Endothelial cell of umbilical vein (primary cell): ENCODE measurements at regions not wholly inside any gene's neighbourhood (a gene's known extent, or its start where the extent isn't known, plus 50 kb on each side); places are given as distances from the start of the nearest gene placed in this dataset.

ENCODE experiments used
- BruUV-seq: library from RNA; stranded (reverse); fragments of 400-500 nt; replicated peaks from 2 replicates; lab custom pipeline; 2021; lab: Mats Ljungman, UMichigan
- CTCF ChIA-PET: fragments of 300-600, 350-600 bp; sonication (Branson Sonifier 250); formaldehyde crosslinking; loops from one replicate; lab custom pipeline; 2021; ENCODE audit warnings: antibody characterized with exemption, inconsistent platforms; lab: Charles Lee
- POLR2A ChIA-PET: fragments of 300-600, 350-600 bp; sonication (Branson Sonifier 250); formaldehyde crosslinking; loops from one replicate; lab custom pipeline; 2021; ENCODE audit warnings: antibody characterized with exemption, inconsistent platforms; lab: Charles Lee
- DNase-seq: peaks from one replicate; pipeline ENCODE4 v3.0.0-alpha.2; 2011; ENCODE audit warnings: low read depth, low spot score
- FAIRE-seq: peaks from 2 replicates; lab custom pipeline; 2011; peaks lifted over from hg19 to GRCh38; lab: Jason Lieb, UNC
- H2AFZ ChIP-seq: 2 replicates; pipeline ENCODE4 v1.6.0; 2012; ENCODE audit warnings: low read depth, low read length, control low read depth, inconsistent platforms
- H3K27ac ChIP-seq: 2 replicates; pipeline ENCODE4 v1.5.1; 2011; ENCODE audit warnings: low read depth, mild to moderate bottlenecking, control low read depth, low read length, moderate library complexity; ENCODE audit not compliant: insufficient read depth
- H3K27me3 ChIP-seq, 2 experiments: 2 replicates each; pipeline versions ENCODE4 v1.6.0 to v1.6.1; 2011; ENCODE audit warnings: low read length in 2 of 2, mixed read lengths in 1 of 2; ENCODE audit not compliant: control insufficient read depth in 2 of 2, insufficient read depth in 2 of 2
- H3K36me3 ChIP-seq, 2 experiments: 2 replicates in 1 of 2; 3 replicates in 1 of 2; pipeline ENCODE4 v1.5.1; 2011; ENCODE audit warnings: low read length in 2 of 2, mild to moderate bottlenecking in 1 of 2, moderate library complexity in 1 of 2; ENCODE audit not compliant: control insufficient read depth in 2 of 2, insufficient read depth in 2 of 2; ENCODE audit errors: extremely low read depth in 1 of 2
- H3K4me1 ChIP-seq: 3 replicates; pipeline ENCODE4 v1.5.1; 2011; ENCODE audit warnings: mild to moderate bottlenecking, low read length; ENCODE audit not compliant: control insufficient read depth, insufficient read depth; ENCODE audit errors: extremely low read depth
- H3K4me2 ChIP-seq: 2 replicates; pipeline ENCODE4 v1.6.1; 2011; ENCODE audit warnings: low read length, control low read depth, mixed read lengths; ENCODE audit not compliant: insufficient read depth
- H3K4me3 ChIP-seq, 3 experiments: fragments of 200-600 bp in 1 of 3; sonication (generic), shearing (Covaris generic) in 1 of 3; replicated peaks in 1 of 3; 2 replicates each; pipeline ENCODE4 v1.5.1; 2011 to 2016; ENCODE audit warnings: control low read depth in 3 of 3, low read length in 3 of 3, mild to moderate bottlenecking in 2 of 3, inconsistent platforms in 1 of 3, low read depth in 1 of 3, moderate library complexity in 1 of 3; ENCODE audit not compliant: insufficient read depth in 1 of 3
- H3K79me2 ChIP-seq: 2 replicates; pipeline ENCODE4 v1.6.0; 2012; ENCODE audit warnings: low read length, inconsistent platforms; ENCODE audit not compliant: control insufficient read depth, insufficient read depth
- H3K9ac ChIP-seq: replicated peaks from 2 replicates; pipeline ENCODE3; 2011; ENCODE audit warnings: low read length, control low read depth; ENCODE audit not compliant: insufficient read depth; ENCODE audit errors: extremely low read depth
- H3K9me1 ChIP-seq: replicated peaks from 3 replicates; pipeline ENCODE4 v1.6.0; 2011; ENCODE audit warnings: mild to moderate bottlenecking, low read length; ENCODE audit not compliant: control insufficient read depth, insufficient read depth; ENCODE audit errors: extremely low read depth
- H3K9me3 ChIP-seq: replicated peaks from 2 replicates; pipeline ENCODE4 v1.5.1; 2012; ENCODE audit warnings: low read length, inconsistent platforms; ENCODE audit not compliant: control insufficient read depth, insufficient read depth
- H4K20me1 ChIP-seq: replicated peaks from 2 replicates; pipeline ENCODE3; 2011; ENCODE audit warnings: mild to moderate bottlenecking, low read length; ENCODE audit not compliant: control insufficient read depth, insufficient read depth; ENCODE audit errors: extremely low read depth
- CTCF ChIP-seq, 2 donors: IDR thresholded peaks; 1 replicate in 1 of 2; 2 replicates in 1 of 2; pipeline ENCODE4 v1.5.1; 2011; ENCODE audit warnings: low read length in 2 of 2, mild to moderate bottlenecking in 2 of 2, moderate library complexity in 2 of 2, control low read depth in 1 of 2, inconsistent platforms in 1 of 2, low read depth in 1 of 2; ENCODE audit not compliant: insufficient read depth in 1 of 2; ENCODE audit errors: extremely low read depth in 1 of 2
- EZH2 ChIP-seq: IDR thresholded peaks from 2 replicates; pipeline ENCODE4 v1.6.1; 2012; ENCODE audit warnings: borderline replicate concordance, low read depth, mild to moderate bottlenecking, moderate library complexity, low read length, inconsistent platforms; ENCODE audit not compliant: severe bottlenecking
- FOS ChIP-seq: IDR thresholded peaks from 2 replicates; pipeline ENCODE4 v1.6.1; 2011; ENCODE audit warnings: mild to moderate bottlenecking, low read length, moderate library complexity, borderline replicate concordance; ENCODE audit not compliant: insufficient read depth
- GATA2 ChIP-seq: IDR thresholded peaks from 2 replicates; pipeline ENCODE4 v1.7.0; 2011; ENCODE audit warnings: low read depth, mild to moderate bottlenecking, moderate library complexity, mixed read lengths, low read length; ENCODE audit not compliant: insufficient read length, insufficient read depth
- JUN ChIP-seq: IDR thresholded peaks from 2 replicates; pipeline ENCODE4 v1.6.1; 2011; ENCODE audit warnings: borderline replicate concordance, low read depth; ENCODE audit not compliant: insufficient read length, insufficient read depth
- MYC ChIP-seq: IDR thresholded peaks from one replicate; pipeline ENCODE4 v1.6.1; 2011; ENCODE audit warnings: mild to moderate bottlenecking, low read depth, low read length
- POLR2A ChIP-seq: IDR thresholded peaks from 2 replicates; pipeline ENCODE4 v1.6.1; 2012; ENCODE audit warnings: low read depth, mild to moderate bottlenecking, control low read depth, low read length
- POLR2AphosphoS5 ChIP-seq: IDR thresholded peaks from 2 replicates; pipeline ENCODE4 v1.6.1; 2012; ENCODE audit warnings: low read depth, mild to moderate bottlenecking, control low read depth, low read length, moderate library complexity; ENCODE audit not compliant: insufficient read depth
- dilution Hi-C: fragments of 300-500 bp; cut with MboI; formaldehyde crosslinking; loops from one replicate; pipeline ENCODE4 v1.15.0; 2019; ENCODE audit warnings: low sequenced_read_pairs; ENCODE audit not compliant: extremely low pct_ligation_motif_present
- intact Hi-C: fragments of 100-400 bp; cut with micrococcal nuclease; formaldehyde crosslinking; loops from one replicate; pipeline ENCODE4 v1.10.0; 2022
- TF ChIP-seq, protein P1 (sequence below): IDR thresholded peaks from 2 replicates; pipeline ENCODE4 v1.6.1; 2011; ENCODE audit not compliant: insufficient read depth, insufficient read length

GRCh38 chr11:8766988-8767374 lies 84.4 kb downstream of the RPL27A start:
- no peak for FAIRE-seq
- dilution Hi-C loops (no loop called here), intact Hi-C loops (no loop called here)
- Histone ChIP-seq H3K9me1 (no peaks in the 10 kb centered on the region), H3K9ac (no peak overlapping the region), H3K27ac (no peak overlapping the region), H3K27me3 (no peaks in the 10 kb centered on the region), H3K4me3 (no peak overlapping the region), H2AFZ (no peak overlapping the region), H3K36me3 (no peaks in the 10 kb centered on the region), H3K9me3 (no peaks in the 10 kb centered on the region), H4K20me1 (no peaks in the 10 kb centered on the region), H3K79me2 (no peaks in the 10 kb centered on the region), H3K4me2 (no peak overlapping the region), H3K4me1 (peaks cover 22% of the 10 kb centered on the region)
- no peak for TF ChIP-seq MYC
- no peak for DNase-seq
- CTCF ChIA-PET: no interaction called here
- BruUV-seq: no TSS peak
- POLR2A ChIA-PET: no interaction called here

GRCh38 chr11:8767466-8768142 lies 85.0 kb downstream of the RPL27A start:
- ChIA-PET POLR2A (no interaction called here), CTCF (interaction anchor here (0.7 to 1.4 kb wide), 2 partner anchors 31 to 60 kb away, joined by 3 read pairs; no protein-coding TSS in a partner anchor)
- FAIRE-seq: no peak
- H3K79me2 ChIP-seq: no peaks in the 10 kb centered on the region
- no peak overlapping the region for H3K27ac ChIP-seq
- H3K9ac ChIP-seq: no peak overlapping the region
- no peak overlapping the region for H2AFZ ChIP-seq
- no peak overlapping the region for H3K4me2 ChIP-seq
- intact Hi-C loops: no loop called here
- dilution Hi-C loops: no loop called here
- H4K20me1 ChIP-seq: no peaks in the 10 kb centered on the region
- no peaks in the 10 kb centered on the region for H3K9me1 ChIP-seq
- H3K9me3 ChIP-seq: no peaks in the 10 kb centered on the region
- H3K4me3 ChIP-seq: no peak overlapping the region
- peaks cover 22% of the 10 kb centered on the region for H3K4me1 ChIP-seq
- no peaks in the 10 kb centered on the region for H3K27me3 ChIP-seq
- DNase-seq: no peak
- BruUV-seq: no TSS peak
- H3K36me3 ChIP-seq: no peaks in the 10 kb centered on the region
- no peak for TF ChIP-seq JUN
- no peak for TF ChIP-seq GATA2
- no peak for TF ChIP-seq FOS
- no peak for TF ChIP-seq CTCF (IDR thresholded peaks at IDR 0.05; ENCODE audit: extremely low read depth in 1 of 2, insufficient read depth in 1 of 2, low read depth in 1 of 2, low read length in 2 of 2)
- no peak for TF ChIP-seq EZH2
- TF ChIP-seq, protein P1, sequence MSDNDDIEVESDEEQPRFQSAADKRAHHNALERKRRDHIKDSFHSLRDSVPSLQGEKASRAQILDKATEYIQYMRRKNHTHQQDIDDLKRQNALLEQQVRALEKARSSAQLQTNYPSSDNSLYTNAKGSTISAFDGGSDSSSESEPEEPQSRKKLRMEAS: no peak
- TF ChIP-seq MYC: no peak
- TF ChIP-seq POLR2AphosphoS5: no peak
- TF ChIP-seq POLR2A: no peak
